ENCODE measurements at regions not wholly inside any gene's neighbourhood (a gene's known extent, or its start where the extent isn't known, plus 50 kb on each side); places are given as distances from the start of the nearest gene placed in this dataset.
"Not testable (repeated sequence)": the region's sequence is repeated elsewhere in the genome, so short reads cannot be mapped to it uniquely, and the experiment has no call there.

GRCh38 chr18:8998481-8999217 lies 103.8 kb upstream of the NDUFV2 start:
- Mint-ChIP-seq H3K27ac (peak overlapping the region; percentile 30), H3K36me3 (ENCODE audit: insufficient read depth) (peaks cover 2% of the 10 kb centered on the region)

GRCh38 chr18:8999872-9000271 lies 102.6 kb upstream of the NDUFV2 start:
- H3K27me3 Mint-ChIP-seq: no peaks in the 10 kb centered on the region
- peaks cover 11% of the 10 kb centered on the region for H3K9me3 Mint-ChIP-seq (ENCODE audit: low read depth)
- H3K36me3 Mint-ChIP-seq (ENCODE audit: insufficient read depth): peaks cover 2% of the 10 kb centered on the region
- no peak for TF ChIP-seq CTCF (IDR thresholded peaks at IDR 0.05; ENCODE audit: unreplicated experiment)
- no peak overlapping the region for H3K4me3 Mint-ChIP-seq (ENCODE audit: low read depth)
- no peak overlapping the region for H3K27ac Mint-ChIP-seq
- peaks cover 17% of the 10 kb centered on the region for H3K4me1 Mint-ChIP-seq (ENCODE audit: low read depth)
- DNase-seq (ENCODE audit: low spot score, unreplicated experiment): no peak

More at GRCh38 chr18:8998481-8999217, 103.8 kb upstream of the NDUFV2 start:
- no peak for TF ChIP-seq CTCF (IDR thresholded peaks at IDR 0.05; ENCODE audit: unreplicated experiment)
- Mint-ChIP-seq H3K4me1 (ENCODE audit: low read depth) (peaks cover 17% of the 10 kb centered on the region), H3K9me3 (ENCODE audit: low read depth) (peaks cover 11% of the 10 kb centered on the region), H3K4me3 (ENCODE audit: low read depth) (no peak overlapping the region), H3K27me3 (no peaks in the 10 kb centered on the region)
- no peak for DNase-seq (ENCODE audit: low spot score, unreplicated experiment)

DNA sequence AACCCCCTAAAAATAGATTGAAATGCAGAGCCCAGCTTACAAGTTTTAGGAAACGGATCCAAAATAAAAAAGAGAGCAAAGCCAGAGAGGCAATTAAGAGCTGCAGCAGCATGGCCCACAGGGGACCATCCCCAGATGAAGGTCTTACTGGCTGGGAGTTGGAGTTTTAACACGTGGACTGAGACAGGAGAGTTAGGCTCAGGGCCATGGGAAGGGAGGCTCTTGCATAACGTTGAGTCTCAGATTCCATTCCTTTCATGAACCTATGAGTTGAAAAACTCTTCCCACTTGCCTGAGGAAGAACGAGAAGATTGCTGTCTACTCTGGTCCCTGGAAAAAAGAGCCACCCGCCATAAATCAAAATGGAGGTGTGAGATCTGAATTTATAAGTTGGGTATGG lies 101.8 kb upstream of the NDUFV2 start:
- no peaks in the 10 kb centered on the region for H3K27me3 Mint-ChIP-seq
- H3K36me3 Mint-ChIP-seq (ENCODE audit: insufficient read depth): peaks cover 2% of the 10 kb centered on the region
- no peak for TF ChIP-seq CTCF (IDR thresholded peaks at IDR 0.05; ENCODE audit: unreplicated experiment)
- no peak overlapping the region for H3K27ac Mint-ChIP-seq
- DNase-seq (ENCODE audit: low spot score, unreplicated experiment): no peak
- H3K9me3 Mint-ChIP-seq (ENCODE audit: low read depth): peaks cover 11% of the 10 kb centered on the region
- H3K4me1 Mint-ChIP-seq (ENCODE audit: low read depth): peaks cover 17% of the 10 kb centered on the region
- no peak overlapping the region for H3K4me3 Mint-ChIP-seq (ENCODE audit: low read depth)

- TF ChIP-seq CTCF (IDR thresholded peaks at IDR 0.05; ENCODE audit: unreplicated experiment): no peak
- no peak for DNase-seq (ENCODE audit: low spot score, unreplicated experiment)
- Mint-ChIP-seq H3K36me3 (ENCODE audit: insufficient read depth) (peaks cover 2% of the 10 kb centered on the region), H3K4me1 (ENCODE audit: low read depth) (peaks cover 17% of the 10 kb centered on the region), H3K27ac (no peak overlapping the region), H3K9me3 (ENCODE audit: low read depth) (peaks cover 11% of the 10 kb centered on the region), H3K27me3 (no peaks in the 10 kb centered on the region), H3K4me3 (ENCODE audit: low read depth) (no peak overlapping the region)
These were observed 101.3 kb upstream of the NDUFV2 start for GRCh38 chr18:9001209-9001608.

DNA sequence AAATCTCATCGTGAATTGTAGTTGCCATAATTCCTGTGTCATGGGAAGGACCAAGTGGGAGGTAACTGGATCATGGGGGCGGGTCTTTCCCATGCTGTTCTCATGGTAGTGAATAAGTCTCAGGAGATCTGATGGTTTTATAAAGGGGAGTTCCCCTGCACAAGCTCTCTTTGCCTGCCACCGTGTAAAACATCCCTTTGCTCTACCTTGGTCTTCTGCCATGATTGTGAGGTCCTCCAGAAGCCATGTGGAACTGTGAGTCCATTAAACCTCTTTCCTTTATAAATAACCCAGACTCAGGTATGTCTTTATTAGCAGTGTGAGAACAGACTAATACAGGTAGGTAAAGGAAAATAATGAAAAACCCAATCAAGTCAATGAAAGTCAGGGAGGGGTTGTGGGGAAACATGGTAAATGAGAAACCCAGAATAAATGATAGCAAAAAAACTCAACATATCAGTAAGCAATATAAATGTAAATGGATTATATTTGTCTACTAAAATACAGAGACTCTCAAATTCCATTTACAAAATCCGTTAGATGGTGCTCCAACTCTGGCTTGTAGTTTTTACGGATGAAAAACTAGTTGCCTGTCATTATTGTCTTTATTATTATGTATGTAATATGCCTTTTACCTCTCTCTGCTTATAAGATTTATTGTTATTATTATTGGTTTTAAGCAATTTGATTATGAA lies 98.9 kb upstream of the NDUFV2 start:
- Mint-ChIP-seq H3K4me1 (ENCODE audit: low read depth) (peaks cover 8% of the 10 kb centered on the region), H3K9me3 (ENCODE audit: low read depth) (peaks cover 11% of the 10 kb centered on the region), H3K27ac (no peak overlapping the region), H3K36me3 (ENCODE audit: insufficient read depth) (peaks cover 2% of the 10 kb centered on the region), H3K4me3 (ENCODE audit: low read depth) (no peak overlapping the region), H3K27me3 (no peaks in the 10 kb centered on the region)
- no peak for DNase-seq (ENCODE audit: low spot score, unreplicated experiment)
- no peak for TF ChIP-seq CTCF (IDR thresholded peaks at IDR 0.05; ENCODE audit: unreplicated experiment)

GRCh38 chr18:9004308-9004707 lies 98.2 kb upstream of the NDUFV2 start:
- DNase-seq (ENCODE audit: low spot score, unreplicated experiment); H3K36me3 Mint-ChIP-seq (ENCODE audit: insufficient read depth); H3K27ac Mint-ChIP-seq; H3K27me3 Mint-ChIP-seq; H3K4me3 Mint-ChIP-seq (ENCODE audit: low read depth); H3K4me1 Mint-ChIP-seq (ENCODE audit: low read depth): not testable (repeated sequence)
- peaks cover 11% of the 10 kb centered on the region for H3K9me3 Mint-ChIP-seq (ENCODE audit: low read depth)

DNA sequence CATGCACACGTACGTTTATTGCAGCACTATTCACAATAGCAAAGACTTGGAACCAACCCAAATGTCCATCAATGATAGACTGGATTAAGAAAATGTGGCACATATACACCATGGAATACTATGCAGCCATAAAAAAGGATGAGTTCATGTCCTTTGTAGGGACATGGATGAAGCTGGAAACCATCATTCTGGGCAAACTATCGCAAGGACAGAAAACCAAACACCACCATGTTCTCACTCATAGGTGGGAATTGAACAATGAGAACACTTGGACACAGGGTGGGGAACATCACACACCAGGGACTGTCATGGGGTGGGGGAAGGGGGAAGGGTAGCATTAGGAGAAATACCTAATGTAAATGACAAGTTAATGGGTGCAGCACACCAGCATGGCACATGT lies 94.8 kb upstream of the NDUFV2 start:
- not testable (repeated sequence) for H3K27ac Mint-ChIP-seq; H3K27me3 Mint-ChIP-seq; H3K36me3 Mint-ChIP-seq (ENCODE audit: insufficient read depth); H3K4me3 Mint-ChIP-seq (ENCODE audit: low read depth); H3K4me1 Mint-ChIP-seq (ENCODE audit: low read depth); DNase-seq (ENCODE audit: low spot score, unreplicated experiment); H3K9me3 Mint-ChIP-seq (ENCODE audit: low read depth)
